Right atrium auricular region (tissue), 2 donors: ENCODE measurements at regions not wholly inside any gene's neighbourhood (a gene's known extent, or its start where the extent isn't known, plus 50 kb on each side); places are given as distances from the start of the nearest gene placed in this dataset.

Experiments used
- DNase-seq: peaks from one replicate; pipeline ENCODE4 v3.0.0-alpha.2; 2019; ENCODE audit warnings: low spot score
- H3K27ac ChIP-seq, 2 donors: fragments of 200-600 bp; sonication (generic); 1 replicate in 1 of 2; 2 replicates in 1 of 2; pipeline ENCODE4 v1.5.1; 2016 to 2019
- H3K27me3 ChIP-seq, 2 donors: fragments of 200-600 bp; sonication (generic); one replicate each; pipeline versions ENCODE4 v1.5.1 to v1.6.0; 2017 to 2019
- H3K36me3 ChIP-seq: fragments of 200-600 bp; sonication (generic); one replicate; pipeline ENCODE4 v1.5.1; 2016
- H3K4me1 ChIP-seq, 2 donors: fragments of 200-600 bp; sonication (generic); one replicate each; pipeline versions ENCODE4 v1.5.1 to v1.6.0; 2017 to 2019
- H3K4me3 ChIP-seq, 2 donors: fragments of 200-600 bp; sonication (generic); 1 replicate in 1 of 2; 2 replicates in 1 of 2; pipeline ENCODE4 v1.5.1; 2017 to 2019; ENCODE audit warnings: mild to moderate bottlenecking in 1 of 2, moderate library complexity in 1 of 2
- H3K9me3 ChIP-seq, 2 donors: fragments of 200-600 bp; sonication (generic); one replicate each; pipeline ENCODE4 v1.5.1; 2019
- TF ChIP-seq, protein P1 (sequence below), 2 donors: fragments of 200-600 bp; sonication (generic); IDR thresholded peaks; one replicate each; pipeline ENCODE4 v1.5.1; 2019; ENCODE audit warnings: antibody characterized with exemption in 2 of 2

DNA sequence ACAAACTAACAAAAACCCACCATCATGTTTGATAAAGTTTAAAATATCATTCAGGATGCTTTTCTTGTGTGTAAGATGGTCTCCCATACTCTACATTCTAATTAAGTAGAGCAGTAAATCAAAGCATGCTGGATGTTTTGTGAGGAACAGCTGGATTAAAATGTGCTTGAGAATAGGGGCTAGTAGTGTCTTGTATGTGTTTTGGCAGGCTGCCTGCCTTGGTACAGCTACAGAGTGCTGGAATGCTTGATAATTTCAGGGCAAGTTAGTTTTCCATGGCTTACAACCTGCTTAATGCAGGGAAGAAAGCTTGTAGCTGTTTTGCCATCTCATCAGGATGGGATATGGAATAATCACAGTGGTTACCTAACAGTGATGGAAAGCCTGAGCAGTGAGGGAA is 636.6 kb upstream of the MMS22L start:
- no peak for DNase-seq
- TF ChIP-seq, protein P1, sequence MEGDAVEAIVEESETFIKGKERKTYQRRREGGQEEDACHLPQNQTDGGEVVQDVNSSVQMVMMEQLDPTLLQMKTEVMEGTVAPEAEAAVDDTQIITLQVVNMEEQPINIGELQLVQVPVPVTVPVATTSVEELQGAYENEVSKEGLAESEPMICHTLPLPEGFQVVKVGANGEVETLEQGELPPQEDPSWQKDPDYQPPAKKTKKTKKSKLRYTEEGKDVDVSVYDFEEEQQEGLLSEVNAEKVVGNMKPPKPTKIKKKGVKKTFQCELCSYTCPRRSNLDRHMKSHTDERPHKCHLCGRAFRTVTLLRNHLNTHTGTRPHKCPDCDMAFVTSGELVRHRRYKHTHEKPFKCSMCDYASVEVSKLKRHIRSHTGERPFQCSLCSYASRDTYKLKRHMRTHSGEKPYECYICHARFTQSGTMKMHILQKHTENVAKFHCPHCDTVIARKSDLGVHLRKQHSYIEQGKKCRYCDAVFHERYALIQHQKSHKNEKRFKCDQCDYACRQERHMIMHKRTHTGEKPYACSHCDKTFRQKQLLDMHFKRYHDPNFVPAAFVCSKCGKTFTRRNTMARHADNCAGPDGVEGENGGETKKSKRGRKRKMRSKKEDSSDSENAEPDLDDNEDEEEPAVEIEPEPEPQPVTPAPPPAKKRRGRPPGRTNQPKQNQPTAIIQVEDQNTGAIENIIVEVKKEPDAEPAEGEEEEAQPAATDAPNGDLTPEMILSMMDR (IDR thresholded peaks at IDR 0.05), result no peak
- Histone ChIP-seq H3K4me3 (no peak overlapping the region), H3K36me3 (no peaks in the 10 kb centered on the region), H3K27ac (no peak overlapping the region), H3K9me3 (no peaks in the 10 kb centered on the region), H3K4me1 (no peaks in the 10 kb centered on the region), H3K27me3 (no peaks in the 10 kb centered on the region)

DNA sequence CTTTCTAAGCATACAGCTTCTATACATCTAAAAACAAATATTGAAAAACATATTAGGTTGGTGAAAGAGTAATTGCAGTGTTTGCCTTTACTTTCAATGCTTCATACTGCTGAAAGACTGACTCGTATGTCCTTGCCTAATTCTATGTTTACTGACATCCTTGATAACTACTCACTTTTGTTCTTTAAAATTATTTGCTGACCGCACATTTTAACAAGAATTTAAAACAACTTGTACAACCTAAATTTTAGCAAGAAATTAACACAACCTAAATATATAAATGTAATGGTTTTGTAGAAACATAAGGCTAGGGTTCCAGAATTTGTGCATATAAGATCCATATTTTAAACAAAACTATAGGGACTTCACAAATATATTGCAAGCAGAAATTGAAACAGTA is 640.2 kb upstream of the MMS22L start:
- TF ChIP-seq, protein P1 (IDR thresholded peaks at IDR 0.05), result no peak
- no peak overlapping the region for H3K27ac ChIP-seq
- no peak for DNase-seq
- H3K27me3 ChIP-seq, result no peaks in the 10 kb centered on the region
- no peaks in the 10 kb centered on the region for H3K9me3 ChIP-seq
- H3K36me3 ChIP-seq, result no peaks in the 10 kb centered on the region
- H3K4me3 ChIP-seq, result no peak overlapping the region
- H3K4me1 ChIP-seq, result no peaks in the 10 kb centered on the region

DNA sequence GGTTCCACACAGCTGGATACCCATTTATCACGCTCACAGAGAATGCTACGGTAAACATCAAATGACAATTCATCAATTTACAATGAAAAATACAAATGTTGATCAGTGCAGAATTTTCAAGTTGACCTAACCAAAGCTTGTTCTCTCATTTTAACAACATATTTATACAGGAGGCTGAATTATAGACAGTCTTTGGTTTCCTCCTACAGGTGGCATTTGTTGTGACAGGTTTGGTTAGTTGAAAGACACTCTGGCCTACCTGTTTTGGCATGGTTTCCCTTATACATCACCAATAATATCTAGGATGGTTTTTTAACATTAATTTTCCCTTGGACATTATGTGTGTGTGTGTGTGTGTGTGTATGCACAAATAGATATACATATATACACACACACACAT is 642.5 kb upstream of the MMS22L start:
- no peak overlapping the region for H3K27ac ChIP-seq
- no peak for DNase-seq

GRCh38 chr6:97939440-97940168 is 656.6 kb upstream of the MMS22L start:
- TF ChIP-seq, protein P1 (IDR thresholded peaks at IDR 0.05), result no peak
- Histone ChIP-seq H3K4me1 (no peaks in the 10 kb centered on the region), H3K9me3 (no peaks in the 10 kb centered on the region), H3K4me3 (no peak overlapping the region), H3K36me3 (no peaks in the 10 kb centered on the region), H3K27ac (no peak overlapping the region), H3K27me3 (no peaks in the 10 kb centered on the region)
- no peak for DNase-seq

More for the DNA sequence above, 642.5 kb upstream of the MMS22L start:
- Histone ChIP-seq H3K4me3 (no peak overlapping the region), H3K9me3 (no peaks in the 10 kb centered on the region), H3K27me3 (no peaks in the 10 kb centered on the region), H3K4me1 (no peaks in the 10 kb centered on the region), H3K36me3 (no peaks in the 10 kb centered on the region)
- TF ChIP-seq, protein P1 (IDR thresholded peaks at IDR 0.05), result peak in 1 of 2 donors; percentile 21

DNA sequence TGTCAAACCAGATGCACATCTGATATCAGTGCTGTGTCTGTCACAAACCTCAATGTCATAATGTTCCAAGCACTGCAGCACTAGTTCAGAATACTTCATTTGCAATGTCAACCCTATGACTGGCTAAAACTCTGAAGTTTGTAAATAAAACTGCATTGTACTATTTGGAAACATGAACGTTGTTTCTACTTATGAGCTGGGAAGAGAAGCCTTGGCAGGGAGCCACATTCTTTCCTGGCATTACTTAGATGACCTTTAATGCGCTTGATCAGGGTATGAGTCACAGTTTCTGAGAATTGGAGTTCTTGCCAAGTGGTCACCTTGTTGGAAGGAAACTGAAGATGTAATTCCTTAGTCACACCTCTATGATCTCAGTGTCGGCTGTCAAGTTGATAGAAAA is 664.8 kb upstream of the MMS22L start:
- TF ChIP-seq, protein P1 (IDR thresholded peaks at IDR 0.05), result no peak
- peaks cover 0 to 10% of the 10 kb centered on the region in 2 donors for H3K4me1 ChIP-seq
- no peaks in the 10 kb centered on the region for H3K27me3 ChIP-seq
- no peak for DNase-seq
- H3K4me3 ChIP-seq, result no peak overlapping the region
- no peaks in the 10 kb centered on the region for H3K9me3 ChIP-seq
- no peak overlapping the region for H3K27ac ChIP-seq
- H3K36me3 ChIP-seq, result no peaks in the 10 kb centered on the region

DNA sequence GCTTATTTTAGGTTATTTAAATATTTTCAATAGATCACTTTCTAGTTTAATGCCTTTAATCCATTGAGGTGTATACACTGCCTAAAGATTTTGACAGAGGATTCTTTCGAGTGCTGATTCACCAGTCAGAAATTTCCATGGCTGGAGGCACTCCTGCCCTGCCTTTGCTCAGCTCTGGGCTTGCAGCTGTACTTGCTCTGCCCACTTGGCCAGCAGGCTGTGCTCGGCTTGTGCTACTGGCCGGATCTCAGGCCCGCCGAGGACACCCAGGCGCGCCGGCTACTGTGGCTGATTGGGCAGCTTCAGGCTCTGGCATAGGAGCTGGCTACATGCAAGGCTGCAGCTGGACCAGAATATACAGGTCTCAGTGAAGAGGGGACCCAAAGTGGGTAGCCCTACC is 675.1 kb upstream of the MMS22L start:
- Histone ChIP-seq H3K9me3 (no peaks in the 10 kb centered on the region), H3K36me3 (no peaks in the 10 kb centered on the region), H3K27ac (no peak overlapping the region), H3K4me1 (no peaks in the 10 kb centered on the region), H3K4me3 (no peak overlapping the region), H3K27me3 (no peaks in the 10 kb centered on the region)
- TF ChIP-seq, protein P1 (IDR thresholded peaks at IDR 0.05), result no peak
- no peak for DNase-seq
